ENCODE measurements at regions not wholly inside any gene's neighbourhood (a gene's known extent, or its start where the extent isn't known, plus 50 kb on each side); places are given as distances from the start of the nearest gene placed in this dataset.
"Not testable (repeated sequence)": the region's sequence is repeated elsewhere in the genome, so short reads cannot be mapped to it uniquely, and the experiment has no call there.

- DNase-seq (ENCODE audit: low spot score) = no peak
Observed at GRCh38 chr13:32828711-32829110, 187.5 kb upstream of the KL start.

GRCh38 chr13:32829269-32829668 lies 187.0 kb upstream of the KL start:
- DNase-seq (ENCODE audit: low spot score) = no peak

GRCh38 chr13:32829676-32830335 lies 186.4 kb upstream of the KL start:
- no peak for DNase-seq (ENCODE audit: low spot score)

GRCh38 chr13:32830336-32831031 lies 185.7 kb upstream of the KL start:
- DNase-seq (ENCODE audit: low spot score) = no peak

GRCh38 chr13:32837307-32837972 lies 178.8 kb upstream of the KL start:
- no peak for DNase-seq (ENCODE audit: low spot score)

GRCh38 chr13:32837973-32838927 lies 178.0 kb upstream of the KL start:
- DNase-seq (ENCODE audit: low spot score) = no peak

GRCh38 chr13:32838945-32839344 lies 177.3 kb upstream of the KL start:
- DNase-seq (ENCODE audit: low spot score) = peak; percentile 16

- DNase-seq (ENCODE audit: low spot score) = no peak
Observed at GRCh38 chr13:32840113-32840512, 176.1 kb upstream of the KL start.

- DNase-seq (ENCODE audit: low spot score) = no peak
Observed at GRCh38 chr13:32840989-32841713, 175.1 kb upstream of the KL start.

- no peak for DNase-seq (ENCODE audit: low spot score)
Observed at GRCh38 chr13:32845952-32846950, 170.0 kb upstream of the KL start.

GRCh38 chr13:32847976-32848375 lies 168.2 kb upstream of the KL start:
- DNase-seq (ENCODE audit: low spot score) = not testable (repeated sequence)

- DNase-seq (ENCODE audit: low spot score) = no peak
Observed at GRCh38 chr13:32849369-32849768, 166.9 kb upstream of the KL start.

GRCh38 chr13:32850316-32851052 lies 165.7 kb upstream of the KL start:
- DNase-seq (ENCODE audit: low spot score) = no peak

- no peak for DNase-seq (ENCODE audit: low spot score)
Observed at GRCh38 chr13:32851083-32852069, 164.8 kb upstream of the KL start.

GRCh38 chr13:32852526-32852925 lies 163.7 kb upstream of the KL start:
- no peak for DNase-seq (ENCODE audit: low spot score)

- DNase-seq (ENCODE audit: low spot score) = no peak
Observed at GRCh38 chr13:32857077-32857476, 159.1 kb upstream of the KL start.

GRCh38 chr13:32857689-32858088 lies 158.5 kb upstream of the KL start:
- no peak for DNase-seq (ENCODE audit: low spot score)

GRCh38 chr13:32859707-32860292 lies 156.4 kb upstream of the KL start:
- DNase-seq (ENCODE audit: low spot score) = no peak
